MM.1S (cell line): ENCODE measurements at regions not wholly inside any gene's neighbourhood (a gene's known extent, or its start where the extent isn't known, plus 50 kb on each side); places are given as distances from the start of the nearest gene placed in this dataset.

Source experiments
- DNase-seq: peaks from one replicate; pipeline ENCODE4 v3.0.0-alpha.2; 2015
- H2AFZ ChIP-seq: fragments of 300-600 bp; sonication (generic); 2 replicates; pipeline ENCODE4 v1.6.0; 2016; ENCODE audit warnings: antibody characterized with exemption, low read length
- H3F3A ChIP-seq: fragments of 300-600 bp; sonication (generic); 2 replicates; pipeline ENCODE4 v1.6.1; 2016; ENCODE audit warnings: mild to moderate bottlenecking, antibody characterized with exemption, low read length, moderate library complexity, mixed read lengths; ENCODE audit not compliant: insufficient read depth
- H3K27ac ChIP-seq: fragments of 300-600 bp; sonication (generic); 2 replicates; pipeline ENCODE4 v1.5.1; 2016; ENCODE audit warnings: mild to moderate bottlenecking, low read length
- H3K27me3 ChIP-seq: fragments of 300-600 bp; sonication (generic); replicated peaks from 2 replicates; pipeline ENCODE4 v1.6.0; 2016; ENCODE audit warnings: low read length; ENCODE audit not compliant: insufficient read depth
- H3K36me3 ChIP-seq: fragments of 300-600 bp; sonication (generic); replicated peaks from 2 replicates; pipeline ENCODE4 v1.6.1; 2016; ENCODE audit warnings: mild to moderate bottlenecking, low read length, mixed read lengths; ENCODE audit not compliant: insufficient read depth
- H3K4me1 ChIP-seq: fragments of 300-600 bp; sonication (generic); 2 replicates; pipeline ENCODE4 v1.6.1; 2016; ENCODE audit warnings: low read length, mixed read lengths
- H3K4me2 ChIP-seq: fragments of 300-600 bp; sonication (generic); 2 replicates; pipeline ENCODE4 v1.6.0; 2016; ENCODE audit warnings: low read depth, low read length
- H3K4me3 ChIP-seq: fragments of 300-600 bp; sonication (generic); 2 replicates; pipeline ENCODE4 v1.5.1; 2016; ENCODE audit warnings: low read length, mixed read lengths
- H3K79me2 ChIP-seq: fragments of 300-600 bp; sonication (generic); 2 replicates; pipeline ENCODE4 v1.6.1; 2016; ENCODE audit warnings: mixed run types, low read length, mixed read lengths
- H3K9ac ChIP-seq: fragments of 300-600 bp; sonication (generic); 2 replicates; pipeline ENCODE4 v1.6.1; 2016; ENCODE audit warnings: low read length, mixed read lengths
- H3K9me2 ChIP-seq: fragments of 300-600 bp; sonication (generic); replicated peaks from 2 replicates; pipeline ENCODE4 v1.6.1; 2016; ENCODE audit warnings: mild to moderate bottlenecking, low read length, mixed read lengths; ENCODE audit not compliant: insufficient read depth
- H3K9me3 ChIP-seq: fragments of 300-600 bp; sonication (generic); replicated peaks from 2 replicates; pipeline ENCODE4 v1.6.1; 2016; ENCODE audit warnings: mild to moderate bottlenecking, low read length, mixed read lengths; ENCODE audit not compliant: insufficient read depth
- H4K20me1 ChIP-seq: fragments of 300-600 bp; sonication (generic); 2 replicates; pipeline ENCODE4 v1.6.1; 2016; ENCODE audit warnings: mild to moderate bottlenecking, low read length, moderate library complexity, mixed read lengths; ENCODE audit not compliant: insufficient read depth
- EZH2 ChIP-seq: fragments of 300-600 bp; sonication (generic); optimal IDR thresholded peaks from 2 replicates; pipeline ENCODE3; 2017; ENCODE audit warnings: low read depth, mild to moderate bottlenecking, antibody characterized with exemption, low read length, mixed read lengths
- EZH2phosphoT487 ChIP-seq: fragments of 300-600 bp; sonication (generic); IDR thresholded peaks from 2 replicates; pipeline ENCODE4 v1.6.1; 2018; ENCODE audit warnings: antibody characterized with exemption, low read length
- TF ChIP-seq, protein P1 (sequence below): fragments of 300-600 bp; sonication (generic); IDR thresholded peaks from 2 replicates; pipeline ENCODE4 v1.5.1; 2016; ENCODE audit warnings: antibody characterized with exemption, low read length, mixed read lengths

DNA sequence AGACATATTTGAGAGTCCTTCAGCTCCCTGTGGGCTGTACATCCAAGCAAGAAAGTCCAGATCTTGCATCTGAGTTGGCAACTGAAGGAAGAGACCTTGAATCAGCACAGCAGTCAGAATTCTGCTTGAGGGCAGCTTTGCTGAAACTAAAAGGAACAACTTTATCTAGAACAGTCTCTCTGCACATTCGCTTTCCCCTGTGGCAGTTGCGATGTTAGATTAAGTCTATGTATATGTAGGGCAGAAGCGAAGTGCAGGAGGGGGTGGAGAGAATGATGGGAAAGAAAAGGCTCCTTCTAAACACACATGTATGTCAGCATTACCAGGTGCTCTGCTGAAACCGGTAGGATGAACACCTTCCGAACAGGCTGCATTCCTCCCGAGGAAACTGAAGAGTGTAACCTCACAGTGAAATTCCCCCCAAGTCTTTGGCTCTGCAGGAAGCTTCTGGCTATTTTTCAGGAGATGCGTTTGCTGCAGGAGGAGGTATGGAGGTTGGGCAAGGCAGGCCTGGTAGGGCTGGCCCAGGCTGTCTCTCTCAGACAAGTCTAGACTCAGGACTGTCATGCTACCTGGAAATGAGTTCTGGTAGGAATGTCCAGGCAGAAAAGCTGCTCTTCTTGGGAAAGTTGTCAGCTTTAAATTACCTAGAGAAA is 70.0 kb upstream of the ATL2 start:
- Histone ChIP-seq H3K27me3 (no peaks in the 10 kb centered on the region), H2AFZ (no peak overlapping the region)

DNA sequence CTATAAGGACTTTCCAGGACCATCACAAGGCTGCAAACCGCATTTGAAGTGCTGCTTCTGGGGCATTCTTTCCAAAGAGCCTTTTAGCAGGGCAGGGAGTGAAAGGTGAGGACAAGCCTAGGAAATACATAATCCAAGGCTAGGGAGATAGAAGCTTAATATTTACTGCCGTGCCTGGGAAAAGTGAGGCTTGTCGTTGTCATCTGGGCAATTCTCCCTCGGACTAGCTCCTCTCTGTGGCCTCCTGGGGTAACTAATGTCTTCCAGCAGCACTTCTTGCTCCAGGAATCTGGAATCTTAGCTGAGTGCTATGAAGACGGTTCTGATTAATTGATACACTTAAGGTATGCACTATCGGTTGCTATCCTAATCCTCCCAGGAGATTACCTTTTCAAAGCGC is 69.3 kb upstream of the ATL2 start:
- Histone ChIP-seq H3K4me1 (no peaks in the 10 kb centered on the region), H3K27ac (no peak overlapping the region), H3K9ac (no peak overlapping the region), H3K36me3 (no peaks in the 10 kb centered on the region), H3K79me2 (no peaks in the 10 kb centered on the region), H3F3A (no peaks in the 10 kb centered on the region), H4K20me1 (no peaks in the 10 kb centered on the region), H3K27me3 (no peaks in the 10 kb centered on the region), H2AFZ (no peak overlapping the region), H3K9me3 (no peaks in the 10 kb centered on the region), H3K4me2 (no peak overlapping the region), H3K4me3 (no peak overlapping the region), H3K9me2 (no peaks in the 10 kb centered on the region)
- no peak for DNase-seq
- TF ChIP-seq EZH2phosphoT487 (no peak), EZH2 (no peak)
- TF ChIP-seq, protein P1, sequence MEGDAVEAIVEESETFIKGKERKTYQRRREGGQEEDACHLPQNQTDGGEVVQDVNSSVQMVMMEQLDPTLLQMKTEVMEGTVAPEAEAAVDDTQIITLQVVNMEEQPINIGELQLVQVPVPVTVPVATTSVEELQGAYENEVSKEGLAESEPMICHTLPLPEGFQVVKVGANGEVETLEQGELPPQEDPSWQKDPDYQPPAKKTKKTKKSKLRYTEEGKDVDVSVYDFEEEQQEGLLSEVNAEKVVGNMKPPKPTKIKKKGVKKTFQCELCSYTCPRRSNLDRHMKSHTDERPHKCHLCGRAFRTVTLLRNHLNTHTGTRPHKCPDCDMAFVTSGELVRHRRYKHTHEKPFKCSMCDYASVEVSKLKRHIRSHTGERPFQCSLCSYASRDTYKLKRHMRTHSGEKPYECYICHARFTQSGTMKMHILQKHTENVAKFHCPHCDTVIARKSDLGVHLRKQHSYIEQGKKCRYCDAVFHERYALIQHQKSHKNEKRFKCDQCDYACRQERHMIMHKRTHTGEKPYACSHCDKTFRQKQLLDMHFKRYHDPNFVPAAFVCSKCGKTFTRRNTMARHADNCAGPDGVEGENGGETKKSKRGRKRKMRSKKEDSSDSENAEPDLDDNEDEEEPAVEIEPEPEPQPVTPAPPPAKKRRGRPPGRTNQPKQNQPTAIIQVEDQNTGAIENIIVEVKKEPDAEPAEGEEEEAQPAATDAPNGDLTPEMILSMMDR, result no peak

More for the DNA sequence above, 70.0 kb upstream of the ATL2 start:
- no peaks in the 10 kb centered on the region for H3K9me3 ChIP-seq
- H3F3A ChIP-seq, result no peaks in the 10 kb centered on the region
- H3K36me3 ChIP-seq, result no peaks in the 10 kb centered on the region
- no peaks in the 10 kb centered on the region for H4K20me1 ChIP-seq
- no peak for DNase-seq
- TF ChIP-seq, protein P1, result no peak
- no peak for TF ChIP-seq EZH2
- no peak for TF ChIP-seq EZH2phosphoT487
- no peak overlapping the region for H3K9ac ChIP-seq
- H3K4me1 ChIP-seq, result no peaks in the 10 kb centered on the region
- H3K4me3 ChIP-seq, result no peak overlapping the region
- H3K9me2 ChIP-seq, result no peaks in the 10 kb centered on the region
- H3K27ac ChIP-seq, result no peak overlapping the region
- no peak overlapping the region for H3K4me2 ChIP-seq
- no peaks in the 10 kb centered on the region for H3K79me2 ChIP-seq

DNA sequence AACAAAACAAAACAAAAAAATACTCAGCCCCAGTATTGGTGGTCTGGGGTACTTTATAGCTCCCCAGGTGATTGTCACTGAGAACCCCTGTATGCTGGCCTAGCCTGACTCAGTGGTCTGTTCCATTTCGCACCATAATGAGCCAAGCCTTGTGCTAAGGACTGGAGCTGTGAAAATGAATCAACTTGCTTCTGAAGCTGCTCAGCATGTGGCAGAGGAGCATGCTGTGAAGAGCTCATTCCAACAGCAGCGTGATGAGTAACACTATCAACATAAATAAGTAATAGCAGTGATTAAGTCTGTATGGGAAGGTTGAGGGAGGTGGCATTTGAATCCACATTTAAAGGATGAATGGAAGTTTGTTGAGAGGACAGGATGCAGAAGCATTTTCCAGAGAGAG is 67.2 kb upstream of the ATL2 start:
- no peak for DNase-seq
- Histone ChIP-seq H3K4me2 (no peak overlapping the region), H3K4me1 (no peaks in the 10 kb centered on the region), H3K79me2 (no peaks in the 10 kb centered on the region), H3K9me3 (no peaks in the 10 kb centered on the region), H3K9ac (no peak overlapping the region), H3K27ac (no peak overlapping the region), H3F3A (no peaks in the 10 kb centered on the region), H4K20me1 (no peaks in the 10 kb centered on the region), H2AFZ (no peak overlapping the region), H3K36me3 (no peaks in the 10 kb centered on the region), H3K9me2 (no peaks in the 10 kb centered on the region), H3K27me3 (no peaks in the 10 kb centered on the region), H3K4me3 (no peak overlapping the region)
- no peak for TF ChIP-seq EZH2phosphoT487
- TF ChIP-seq EZH2, result no peak
- TF ChIP-seq, protein P1, result no peak
